GM19351 (cell line): ENCODE measurements at regions not wholly inside any gene's neighbourhood (a gene's known extent, or its start where the extent isn't known, plus 50 kb on each side); places are given as distances from the start of the nearest gene placed in this dataset.

Experiments
- ATAC-seq: cut with Tn5 transposase; IDR thresholded peaks from one replicate; pipeline ENCODE4 v1.9.1; 2021; ENCODE audit warnings: mild to moderate bottlenecking, moderate library complexity; ENCODE audit not compliant: unreplicated experiment

DNA sequence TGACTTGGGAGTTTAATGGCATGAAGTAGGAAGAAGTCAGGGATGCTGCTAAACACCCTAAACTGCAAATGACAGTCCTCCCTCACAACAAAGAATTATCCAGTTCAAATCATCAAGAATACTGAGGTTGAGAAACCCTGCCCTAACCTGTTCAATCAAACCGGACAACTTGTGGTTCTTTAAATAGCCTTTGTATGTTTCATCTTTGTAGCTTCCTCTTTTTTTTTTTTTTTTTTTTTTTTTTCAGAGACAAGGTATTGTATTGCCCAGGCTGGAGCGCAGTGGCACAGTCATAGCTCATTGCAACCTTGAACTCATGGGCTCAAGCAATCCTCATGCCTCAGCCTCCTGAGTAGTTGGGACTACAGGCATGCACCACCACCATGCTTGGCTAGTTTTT, 52.5 kb upstream of the TTC29 start:
- ATAC-seq, result peak; percentile 57

- ATAC-seq, result no peak
Measured at GRCh38 chr4:147003956-147004809, 58.5 kb upstream of the TTC29 start.

- ATAC-seq, result no peak
Measured at GRCh38 chr4:147006229-147006628, 60.6 kb upstream of the TTC29 start.

DNA sequence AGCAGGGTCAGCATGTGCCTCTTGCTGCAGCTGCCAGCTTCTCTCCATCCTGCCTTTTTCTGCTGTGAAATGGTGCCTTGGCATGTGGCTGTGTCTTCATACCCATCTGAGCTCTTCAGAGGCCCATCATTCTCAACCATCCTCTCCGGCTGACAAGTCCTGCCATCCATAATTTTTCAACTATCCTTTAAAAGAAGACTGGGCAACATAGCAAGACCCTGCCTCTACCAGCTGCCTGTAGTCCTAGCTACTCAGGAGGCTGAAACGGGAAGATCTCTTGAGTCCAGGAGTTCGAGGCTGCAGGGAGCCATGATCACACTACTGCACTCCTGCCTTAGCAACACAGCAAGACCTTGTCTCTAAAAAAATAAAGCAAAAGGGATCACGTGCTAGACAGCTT, 64.2 kb upstream of the TTC29 start:
- no peak for ATAC-seq

- ATAC-seq, result no peak
Measured at GRCh38 chr4:147011411-147011810, 65.7 kb upstream of the TTC29 start.

DNA sequence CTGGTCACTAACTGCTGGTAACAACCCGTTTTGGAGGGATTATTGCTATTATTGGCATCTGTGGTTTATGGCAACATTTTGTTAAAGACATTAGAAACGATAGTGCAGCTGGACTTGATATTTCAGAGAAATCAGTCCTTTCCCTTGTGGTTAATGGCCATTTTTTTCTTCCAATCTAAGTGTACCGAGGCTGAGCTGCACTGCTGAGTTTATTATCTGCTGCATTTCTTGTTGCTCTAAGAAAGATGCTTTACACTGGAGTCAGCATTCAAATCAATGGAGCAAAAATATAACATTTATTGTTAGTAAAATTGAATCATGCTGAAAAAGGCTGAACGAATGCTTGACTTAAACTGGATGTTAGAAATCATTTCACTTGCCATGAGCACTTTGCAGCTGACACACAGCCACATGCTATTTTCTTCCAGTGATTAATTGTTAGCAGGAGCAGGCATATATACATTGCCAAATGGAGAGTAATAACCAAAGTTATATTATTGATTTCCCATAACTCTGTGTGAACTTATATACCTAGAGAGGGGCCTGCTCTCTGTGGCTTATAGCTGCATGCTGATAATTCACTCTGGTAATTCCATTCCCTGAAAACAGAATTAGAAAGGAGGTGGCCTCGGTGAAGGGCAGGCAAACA, 66.5 kb upstream of the TTC29 start:
- no peak for ATAC-seq

DNA sequence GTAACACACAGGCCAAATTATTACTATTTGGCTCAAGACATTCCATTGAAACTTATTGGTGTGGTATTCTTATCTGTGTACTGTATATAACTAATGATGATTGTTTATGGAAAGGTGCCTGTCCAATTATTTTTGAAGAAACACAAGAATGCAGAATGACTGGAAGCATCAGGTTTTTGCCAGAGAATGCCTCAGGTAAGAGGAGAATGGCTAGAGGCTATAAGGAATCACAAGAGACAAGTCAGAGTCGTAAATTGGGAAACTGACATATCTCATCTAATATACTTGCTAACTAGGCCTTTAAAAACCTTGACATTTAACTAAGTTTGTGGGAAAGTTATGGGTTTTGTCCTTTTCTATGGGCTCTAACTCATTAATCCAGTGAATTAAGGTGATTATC, 69.3 kb upstream of the TTC29 start:
- ATAC-seq, result no peak

DNA sequence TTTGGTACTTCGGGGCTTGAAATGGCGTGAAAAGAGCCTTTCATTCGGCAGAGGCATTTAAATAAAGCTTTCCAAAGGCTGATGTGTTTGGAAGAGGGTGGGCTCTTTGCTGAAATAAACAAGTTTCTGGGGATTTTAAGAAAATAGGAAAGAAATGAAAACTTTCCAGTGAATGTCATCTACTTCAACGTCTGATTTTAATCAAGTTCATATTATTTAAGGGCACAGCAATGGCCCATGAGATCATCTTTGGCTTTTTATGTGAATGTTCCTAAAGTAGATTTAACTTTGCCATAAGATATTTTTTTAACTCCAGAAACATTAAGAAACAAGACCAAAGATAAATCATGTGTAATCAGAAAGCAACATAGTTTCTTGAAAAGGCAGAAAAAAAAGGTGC, 69.8 kb upstream of the TTC29 start:
- no peak for ATAC-seq

- ATAC-seq, result no peak
Measured at GRCh38 chr4:147017081-147017480, 71.4 kb upstream of the TTC29 start.

GRCh38 chr4:147019091-147019490, 73.4 kb upstream of the TTC29 start:
- ATAC-seq, result peak; percentile 95

DNA sequence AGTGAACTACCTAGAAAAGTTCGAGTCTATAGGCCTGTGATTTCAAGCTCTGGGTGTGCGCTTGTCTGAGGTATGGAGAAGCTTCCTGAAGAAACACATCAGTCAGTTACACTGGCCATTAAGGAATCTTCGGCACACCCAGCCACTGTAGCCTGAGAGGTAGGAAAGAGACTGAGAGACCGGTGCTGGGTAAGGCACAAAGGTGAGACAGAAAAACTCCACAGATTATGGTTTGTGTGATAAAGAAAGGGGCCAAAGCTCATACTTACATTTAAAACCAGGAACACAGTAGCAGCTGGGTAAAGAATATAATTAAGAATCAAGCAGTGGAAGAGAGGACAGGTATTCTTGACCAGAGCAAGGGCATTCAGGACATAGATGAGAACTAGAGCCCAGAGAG, 74.8 kb upstream of the TTC29 start:
- no peak for ATAC-seq

- ATAC-seq, result no peak
Measured at GRCh38 chr4:147025042-147025441, 79.4 kb upstream of the TTC29 start.

DNA sequence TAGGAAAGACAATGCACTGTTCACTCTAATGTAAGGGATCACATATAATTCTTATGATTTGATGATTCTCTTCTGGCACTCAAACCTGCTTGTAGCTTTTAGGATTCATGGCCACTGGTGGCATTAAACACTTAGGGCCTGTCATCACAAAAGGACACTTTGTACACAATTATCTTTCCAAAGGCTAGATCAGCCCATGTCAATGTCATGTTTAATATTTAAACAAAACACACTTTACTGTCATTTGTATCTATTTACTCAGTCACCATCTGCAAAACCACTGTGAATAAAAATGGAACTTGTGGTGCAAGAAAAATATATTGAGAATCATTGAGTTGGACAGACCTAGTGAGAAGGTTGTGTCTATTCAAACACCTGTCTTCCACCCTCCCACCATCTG, 83.6 kb upstream of the TTC29 start:
- no peak for ATAC-seq

- ATAC-seq, result no peak
Measured at GRCh38 chr4:147034372-147034771, 88.7 kb upstream of the TTC29 start.

DNA sequence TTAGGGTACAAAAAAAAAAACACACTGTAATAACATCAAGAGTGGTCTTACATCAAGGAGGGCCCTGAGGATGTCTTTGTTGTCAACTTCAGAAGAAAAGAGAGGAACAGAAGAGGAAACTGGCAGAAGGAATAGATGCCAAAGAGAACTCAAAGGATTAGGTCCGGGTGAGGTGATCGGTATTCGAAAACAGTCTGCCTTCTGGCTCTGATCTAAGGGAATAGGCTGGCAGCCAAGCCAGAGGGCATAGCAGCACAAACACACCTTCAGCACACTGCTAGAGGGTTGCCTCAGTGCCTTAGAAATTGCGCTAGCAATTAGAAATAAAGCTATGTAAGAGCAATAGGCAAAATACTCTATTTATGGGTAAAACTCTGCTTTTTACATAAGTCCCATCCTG, 91.4 kb upstream of the TTC29 start:
- no peak for ATAC-seq

DNA sequence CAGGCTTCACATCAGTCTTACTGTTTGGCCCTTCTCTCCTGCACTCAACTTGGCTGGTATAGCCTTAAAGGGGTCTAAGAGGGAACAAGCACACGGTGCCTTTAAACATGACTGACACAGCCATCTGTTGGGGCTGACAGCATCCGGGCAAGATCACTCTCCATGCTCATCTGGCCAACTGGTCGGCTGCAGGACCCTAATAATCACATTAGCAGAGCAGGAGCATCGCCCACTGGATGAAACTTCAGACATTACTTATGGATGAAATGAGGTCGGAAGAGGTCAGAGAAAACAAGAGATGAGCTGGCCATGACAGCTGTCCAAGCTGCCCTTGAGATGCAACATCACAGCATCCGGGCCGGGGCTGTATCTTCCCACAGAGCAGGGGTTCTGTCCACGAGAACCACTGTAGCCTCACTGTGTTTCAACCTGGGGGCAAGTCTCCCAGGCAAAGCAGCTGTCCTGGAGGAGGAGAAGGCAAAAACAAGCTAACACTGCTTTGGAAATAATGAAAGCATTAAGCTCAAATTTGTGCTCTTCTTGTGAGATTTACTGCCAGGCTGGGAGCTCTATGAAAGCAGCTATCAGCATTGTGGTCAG, 94.4 kb upstream of the TTC29 start:
- ATAC-seq, result no peak

- ATAC-seq, result no peak
Measured at GRCh38 chr4:147040874-147041273, 95.2 kb upstream of the TTC29 start.

GRCh38 chr4:147041376-147041775, 95.7 kb upstream of the TTC29 start:
- no peak for ATAC-seq

- ATAC-seq, result no peak
Measured at GRCh38 chr4:147042046-147042445, 96.4 kb upstream of the TTC29 start.

GRCh38 chr4:147044241-147044640, 98.6 kb upstream of the TTC29 start:
- ATAC-seq, result no peak

DNA sequence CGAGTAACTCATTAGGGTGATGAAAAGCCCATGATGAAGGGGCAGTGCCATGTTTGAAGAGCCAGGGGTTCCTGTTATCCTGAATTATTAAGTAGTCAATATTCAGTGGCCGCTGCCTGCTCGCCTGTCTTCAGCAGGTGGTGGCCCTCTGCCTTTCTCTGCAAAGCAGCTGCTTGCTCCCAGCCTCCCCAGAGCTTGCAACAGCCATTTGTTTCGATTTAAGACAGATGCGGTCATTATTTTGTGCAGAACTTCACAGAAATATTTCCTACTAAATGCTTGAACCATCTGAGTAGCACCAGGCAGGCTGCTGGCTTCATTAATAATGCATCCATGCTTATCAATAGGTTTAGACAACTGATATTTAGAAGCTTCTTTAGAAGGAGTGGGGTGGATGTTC, 104.3 kb upstream of the TTC29 start:
- no peak for ATAC-seq

DNA sequence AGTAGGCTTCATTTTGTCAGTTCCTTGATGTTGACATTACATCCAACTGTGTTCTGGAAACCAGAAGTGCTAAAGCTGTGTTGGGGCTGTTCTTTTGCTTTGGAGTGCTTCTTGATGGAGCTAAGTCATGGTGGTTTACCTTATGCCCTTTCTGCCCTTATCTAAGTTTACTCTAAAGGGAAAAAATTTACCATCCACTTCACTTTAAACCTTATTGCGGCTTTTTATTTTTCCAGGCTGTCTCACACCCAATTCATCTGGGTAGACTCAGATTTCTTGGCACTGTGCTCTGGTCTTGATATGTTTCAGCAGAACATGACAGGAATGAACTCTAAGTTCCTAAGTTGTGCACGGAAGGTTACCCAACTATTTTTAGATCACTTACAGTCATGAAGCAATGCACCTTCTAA, 104.7 kb upstream of the TTC29 start:
- ATAC-seq, result no peak
